ENCODE measurements at regions not wholly inside any gene's neighbourhood (a gene's known extent, or its start where the extent isn't known, plus 50 kb on each side); places are given as distances from the start of the nearest gene placed in this dataset.

DNA sequence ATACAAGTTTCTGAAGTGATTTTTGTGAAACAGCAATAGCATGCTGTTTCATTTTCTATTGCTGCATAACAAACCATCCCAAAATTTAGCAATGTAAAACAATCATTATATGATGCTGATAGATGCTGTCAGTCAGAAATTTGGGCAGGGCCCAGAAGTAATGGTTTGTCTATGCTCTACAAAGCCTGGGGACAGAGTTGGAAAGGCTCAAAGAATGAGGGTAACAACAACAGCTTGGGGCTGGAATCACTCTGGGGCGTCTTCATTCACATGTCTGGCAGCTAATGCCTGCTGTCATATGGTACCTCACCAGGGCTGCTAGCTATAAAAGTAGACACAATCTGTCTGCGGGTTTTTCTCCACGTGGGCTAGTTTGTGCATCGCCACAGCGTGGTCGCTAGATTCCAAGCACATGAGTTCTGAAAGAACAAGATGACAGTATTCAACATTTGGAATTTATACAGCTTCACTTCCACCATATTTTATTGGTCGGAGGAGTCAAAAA lies 176.5 kb downstream of the BMP4 start:
- no peak for DNase-seq
- no peaks in the 10 kb centered on the region; the same call in 1 of the 2 replicates for H3K27me3 ChIP-seq (ENCODE audit: insufficient read depth)
- no peaks in the 10 kb centered on the region for H3K79me2 ChIP-seq (ENCODE audit: insufficient read depth)
- CTCF ChIA-PET: no interaction called here
- WGBS (ENCODE audit: low lambda C conversion rate): 37% methylated on average over 7 of the region's 7 CpGs
- H3K27ac ChIP-seq (ENCODE audit: low read depth in 2 of 2, low read length in 1 of 2): no peak overlapping the region
- H3K4me2 ChIP-seq: no peak overlapping the region
- no peaks in the 10 kb centered on the region for H3K36me3 ChIP-seq (replicated peaks in 1 of 2; ENCODE audit: control insufficient read depth in 1 of 2, insufficient read depth in 2 of 2, low read length in 1 of 2)
- no peaks in the 10 kb centered on the region for H3K9me2 ChIP-seq
- no peaks in the 10 kb centered on the region for H3F3A ChIP-seq (replicated peaks; ENCODE audit: insufficient read depth)
- H3K4me1 ChIP-seq (ENCODE audit: control insufficient read depth in 1 of 2, insufficient read depth in 2 of 2, low read depth in 1 of 2, low read length in 1 of 2): no peaks in the 10 kb centered on the region
- no peak overlapping the region for H3K9ac ChIP-seq
- no peaks in the 10 kb centered on the region for H4K20me1 ChIP-seq (ENCODE audit: insufficient read depth)
- H3K4me3 ChIP-seq (ENCODE audit: low read depth in 2 of 2, low read length in 1 of 2): no peak overlapping the region
- POLR2A ChIA-PET: no interaction called here
- no peak overlapping the region for H2AFZ ChIP-seq (ENCODE audit: low read depth)
- TF ChIP-seq, protein P1, sequence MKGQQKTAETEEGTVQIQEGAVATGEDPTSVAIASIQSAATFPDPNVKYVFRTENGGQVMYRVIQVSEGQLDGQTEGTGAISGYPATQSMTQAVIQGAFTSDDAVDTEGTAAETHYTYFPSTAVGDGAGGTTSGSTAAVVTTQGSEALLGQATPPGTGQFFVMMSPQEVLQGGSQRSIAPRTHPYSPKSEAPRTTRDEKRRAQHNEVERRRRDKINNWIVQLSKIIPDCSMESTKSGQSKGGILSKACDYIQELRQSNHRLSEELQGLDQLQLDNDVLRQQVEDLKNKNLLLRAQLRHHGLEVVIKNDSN (IDR thresholded peaks at IDR 0.05; ENCODE audit: borderline replicate concordance, low read depth): no peak
- TF ChIP-seq TAF1 (IDR thresholded peaks at IDR 0.05; ENCODE audit: borderline replicate concordance, low read depth, low read length) (no peak), JUND (IDR thresholded peaks at IDR 0.05) (no peak), NFIC (IDR thresholded peaks at IDR 0.05; ENCODE audit: borderline replicate concordance) (no peak), EZH2phosphoT487 (IDR thresholded peaks at IDR 0.05; ENCODE audit: borderline replicate concordance, low read depth) (no peak), RXRA (IDR thresholded peaks at IDR 0.05; ENCODE audit: borderline replicate concordance, low read depth) (no peak), SIN3A (IDR thresholded peaks at IDR 0.05; ENCODE audit: borderline replicate concordance, low read depth, low read length) (no peak), CHD2 (IDR thresholded peaks at IDR 0.05; ENCODE audit: low read length, partially characterized antibody) (no peak), RFX5 (IDR thresholded peaks at IDR 0.05; ENCODE audit: low read length) (no peak), TEAD4 (IDR thresholded peaks at IDR 0.05; ENCODE audit: borderline replicate concordance, insufficient read depth) (no peak)
- TF ChIP-seq, protein P2, sequence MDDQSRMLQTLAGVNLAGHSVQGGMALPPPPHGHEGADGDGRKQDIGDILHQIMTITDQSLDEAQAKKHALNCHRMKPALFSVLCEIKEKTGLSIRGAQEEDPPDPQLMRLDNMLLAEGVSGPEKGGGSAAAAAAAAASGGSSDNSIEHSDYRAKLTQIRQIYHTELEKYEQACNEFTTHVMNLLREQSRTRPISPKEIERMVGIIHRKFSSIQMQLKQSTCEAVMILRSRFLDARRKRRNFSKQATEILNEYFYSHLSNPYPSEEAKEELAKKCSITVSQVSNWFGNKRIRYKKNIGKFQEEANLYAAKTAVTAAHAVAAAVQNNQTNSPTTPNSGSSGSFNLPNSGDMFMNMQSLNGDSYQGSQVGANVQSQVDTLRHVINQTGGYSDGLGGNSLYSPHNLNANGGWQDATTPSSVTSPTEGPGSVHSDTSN (IDR thresholded peaks at IDR 0.05): no peak
- TF ChIP-seq, protein P3, sequence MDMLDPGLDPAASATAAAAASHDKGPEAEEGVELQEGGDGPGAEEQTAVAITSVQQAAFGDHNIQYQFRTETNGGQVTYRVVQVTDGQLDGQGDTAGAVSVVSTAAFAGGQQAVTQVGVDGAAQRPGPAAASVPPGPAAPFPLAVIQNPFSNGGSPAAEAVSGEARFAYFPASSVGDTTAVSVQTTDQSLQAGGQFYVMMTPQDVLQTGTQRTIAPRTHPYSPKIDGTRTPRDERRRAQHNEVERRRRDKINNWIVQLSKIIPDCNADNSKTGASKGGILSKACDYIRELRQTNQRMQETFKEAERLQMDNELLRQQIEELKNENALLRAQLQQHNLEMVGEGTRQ (IDR thresholded peaks at IDR 0.05; ENCODE audit: borderline replicate concordance, low read depth, low read length): no peak
- no peaks in the 10 kb centered on the region for H3K9me3 ChIP-seq

DNA sequence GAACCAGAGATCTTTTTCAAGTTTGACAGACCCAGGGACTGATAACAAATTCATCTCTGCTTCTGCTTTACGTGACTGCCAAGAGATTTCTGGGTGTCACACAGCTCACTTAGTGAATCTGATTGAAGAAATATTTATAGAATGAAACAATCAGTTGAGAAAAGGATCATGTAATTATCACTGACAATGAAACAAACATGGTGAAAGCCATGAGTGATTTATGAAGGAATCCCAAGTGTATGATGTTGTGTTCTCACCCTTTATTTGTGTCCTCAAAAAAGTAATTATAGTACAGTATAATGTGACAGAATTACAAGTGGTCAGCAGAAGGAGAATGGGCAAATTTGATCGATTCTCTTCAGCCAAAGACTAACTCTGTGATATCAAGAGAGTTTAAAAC lies 177.3 kb downstream of the BMP4 start:
- no peaks in the 10 kb centered on the region for H3K4me1 ChIP-seq (ENCODE audit: control insufficient read depth in 1 of 2, insufficient read depth in 2 of 2, low read depth in 1 of 2, low read length in 1 of 2)
- H3K9me2 ChIP-seq: no peaks in the 10 kb centered on the region
- no peak overlapping the region for H3K4me3 ChIP-seq (ENCODE audit: low read depth in 2 of 2, low read length in 1 of 2)
- H3K9me3 ChIP-seq: no peaks in the 10 kb centered on the region
- ChIA-PET POLR2A (no interaction called here), CTCF (no interaction called here)
- H3K36me3 ChIP-seq (replicated peaks in 1 of 2; ENCODE audit: control insufficient read depth in 1 of 2, insufficient read depth in 2 of 2, low read length in 1 of 2): no peaks in the 10 kb centered on the region
- no peaks in the 10 kb centered on the region for H4K20me1 ChIP-seq (ENCODE audit: insufficient read depth)
- TF ChIP-seq RAD21 (IDR thresholded peaks at IDR 0.05; ENCODE audit: low read length) (no peak), ELF1 (IDR thresholded peaks at IDR 0.05) (no peak), POLR2AphosphoS5 (IDR thresholded peaks at IDR 0.05; ENCODE audit: low read depth, low read length) (no peak), TEAD4 (IDR thresholded peaks at IDR 0.05; ENCODE audit: borderline replicate concordance, insufficient read depth) (no peak), NFIC (IDR thresholded peaks at IDR 0.05; ENCODE audit: borderline replicate concordance) (no peak)
- TF ChIP-seq, protein P4, sequence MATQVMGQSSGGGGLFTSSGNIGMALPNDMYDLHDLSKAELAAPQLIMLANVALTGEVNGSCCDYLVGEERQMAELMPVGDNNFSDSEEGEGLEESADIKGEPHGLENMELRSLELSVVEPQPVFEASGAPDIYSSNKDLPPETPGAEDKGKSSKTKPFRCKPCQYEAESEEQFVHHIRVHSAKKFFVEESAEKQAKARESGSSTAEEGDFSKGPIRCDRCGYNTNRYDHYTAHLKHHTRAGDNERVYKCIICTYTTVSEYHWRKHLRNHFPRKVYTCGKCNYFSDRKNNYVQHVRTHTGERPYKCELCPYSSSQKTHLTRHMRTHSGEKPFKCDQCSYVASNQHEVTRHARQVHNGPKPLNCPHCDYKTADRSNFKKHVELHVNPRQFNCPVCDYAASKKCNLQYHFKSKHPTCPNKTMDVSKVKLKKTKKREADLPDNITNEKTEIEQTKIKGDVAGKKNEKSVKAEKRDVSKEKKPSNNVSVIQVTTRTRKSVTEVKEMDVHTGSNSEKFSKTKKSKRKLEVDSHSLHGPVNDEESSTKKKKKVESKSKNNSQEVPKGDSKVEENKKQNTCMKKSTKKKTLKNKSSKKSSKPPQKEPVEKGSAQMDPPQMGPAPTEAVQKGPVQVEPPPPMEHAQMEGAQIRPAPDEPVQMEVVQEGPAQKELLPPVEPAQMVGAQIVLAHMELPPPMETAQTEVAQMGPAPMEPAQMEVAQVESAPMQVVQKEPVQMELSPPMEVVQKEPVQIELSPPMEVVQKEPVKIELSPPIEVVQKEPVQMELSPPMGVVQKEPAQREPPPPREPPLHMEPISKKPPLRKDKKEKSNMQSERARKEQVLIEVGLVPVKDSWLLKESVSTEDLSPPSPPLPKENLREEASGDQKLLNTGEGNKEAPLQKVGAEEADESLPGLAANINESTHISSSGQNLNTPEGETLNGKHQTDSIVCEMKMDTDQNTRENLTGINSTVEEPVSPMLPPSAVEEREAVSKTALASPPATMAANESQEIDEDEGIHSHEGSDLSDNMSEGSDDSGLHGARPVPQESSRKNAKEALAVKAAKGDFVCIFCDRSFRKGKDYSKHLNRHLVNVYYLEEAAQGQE (IDR thresholded peaks at IDR 0.05; ENCODE audit: low read depth, low read length): no peak
- DNase-seq: no peak
- no peak overlapping the region for H3K4me2 ChIP-seq
- WGBS (ENCODE audit: low lambda C conversion rate): 5% methylated on average over 2 of the region's 2 CpGs
- H3K27ac ChIP-seq (ENCODE audit: low read depth in 2 of 2, low read length in 1 of 2): no peak overlapping the region
- no peak overlapping the region; the same call in 1 of the 2 replicates for H3K9ac ChIP-seq
- H2AFZ ChIP-seq (ENCODE audit: low read depth): no peak overlapping the region
- H3K79me2 ChIP-seq (ENCODE audit: insufficient read depth): no peaks in the 10 kb centered on the region
- no peaks in the 10 kb centered on the region for H3F3A ChIP-seq (replicated peaks; ENCODE audit: insufficient read depth)
- no peaks in the 10 kb centered on the region; the same call in 1 of the 2 replicates for H3K27me3 ChIP-seq (ENCODE audit: insufficient read depth)
